ENCODE measurements at regions not wholly inside any gene's neighbourhood (a gene's known extent, or its start where the extent isn't known, plus 50 kb on each side); places are given as distances from the start of the nearest gene placed in this dataset.

GRCh38 chr3:105093371-105094252 is 273.1 kb upstream of the ALCAM start:
- Histone ChIP-seq H3K27me3 (ENCODE audit: insufficient read depth, low read depth, severe bottlenecking) (no peaks in the 10 kb centered on the region), H3K9me3 (ENCODE audit: severe bottlenecking) (no peaks in the 10 kb centered on the region), H3K27ac (no peak overlapping the region), H3K36me3 (no peaks in the 10 kb centered on the region), H3K4me3 (ENCODE audit: low read depth, low read length) (no peak overlapping the region)
- TF ChIP-seq CTCF (IDR thresholded peaks at IDR 0.05; ENCODE audit: low read depth, low read length): no peak
- peak; percentile 22 for DNase-seq

- H3K9me3 ChIP-seq (ENCODE audit: severe bottlenecking): no peaks in the 10 kb centered on the region
- TF ChIP-seq CTCF (IDR thresholded peaks at IDR 0.05; ENCODE audit: low read depth, low read length): no peak
- DNase-seq: no peak
Measured at GRCh38 chr3:105094588-105094987, 272.1 kb upstream of the ALCAM start.

GRCh38 chr3:105096071-105096470 is 270.6 kb upstream of the ALCAM start:
- H3K9me3 ChIP-seq (ENCODE audit: severe bottlenecking): no peaks in the 10 kb centered on the region
- no peak for TF ChIP-seq CTCF (IDR thresholded peaks at IDR 0.05; ENCODE audit: low read depth, low read length)
- no peaks in the 10 kb centered on the region for H3K36me3 ChIP-seq
- H3K4me3 ChIP-seq (ENCODE audit: low read depth, low read length): no peak overlapping the region
- no peaks in the 10 kb centered on the region for H3K27me3 ChIP-seq (ENCODE audit: insufficient read depth, low read depth, severe bottlenecking)
- DNase-seq: no peak
- no peak overlapping the region for H3K27ac ChIP-seq

More at GRCh38 chr3:105094588-105094987, 272.1 kb upstream of the ALCAM start:
- Histone ChIP-seq H3K27me3 (ENCODE audit: insufficient read depth, low read depth, severe bottlenecking) (no peaks in the 10 kb centered on the region), H3K36me3 (no peaks in the 10 kb centered on the region), H3K27ac (no peak overlapping the region), H3K4me3 (ENCODE audit: low read depth, low read length) (no peak overlapping the region)

DNA sequence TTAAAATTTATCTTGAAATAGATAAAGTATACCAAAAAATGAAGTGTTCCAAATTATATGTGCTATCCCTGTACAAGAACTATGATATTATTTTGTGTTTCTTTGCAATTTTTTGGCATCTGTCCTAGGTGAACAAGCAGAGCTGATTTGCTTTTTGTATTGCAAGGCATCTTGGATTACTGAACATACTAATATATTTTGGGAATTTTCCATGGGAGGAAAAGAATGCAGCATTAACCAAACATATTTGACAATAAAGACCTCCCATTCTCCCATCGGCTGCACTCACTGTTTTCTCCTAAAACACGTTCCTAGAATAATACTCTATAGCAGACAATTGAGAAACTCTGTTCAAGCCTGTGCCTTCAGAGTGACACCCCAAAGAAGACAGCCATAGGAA is 265.1 kb upstream of the ALCAM start:
- no peak overlapping the region for H3K27ac ChIP-seq
- no peak overlapping the region for H3K4me3 ChIP-seq (ENCODE audit: low read depth, low read length)
- no peak for DNase-seq
- no peaks in the 10 kb centered on the region for H3K27me3 ChIP-seq (ENCODE audit: insufficient read depth, low read depth, severe bottlenecking)
- H3K9me3 ChIP-seq (ENCODE audit: severe bottlenecking): no peaks in the 10 kb centered on the region
- no peaks in the 10 kb centered on the region for H3K36me3 ChIP-seq
- no peak for TF ChIP-seq CTCF (IDR thresholded peaks at IDR 0.05; ENCODE audit: low read depth, low read length)

DNA sequence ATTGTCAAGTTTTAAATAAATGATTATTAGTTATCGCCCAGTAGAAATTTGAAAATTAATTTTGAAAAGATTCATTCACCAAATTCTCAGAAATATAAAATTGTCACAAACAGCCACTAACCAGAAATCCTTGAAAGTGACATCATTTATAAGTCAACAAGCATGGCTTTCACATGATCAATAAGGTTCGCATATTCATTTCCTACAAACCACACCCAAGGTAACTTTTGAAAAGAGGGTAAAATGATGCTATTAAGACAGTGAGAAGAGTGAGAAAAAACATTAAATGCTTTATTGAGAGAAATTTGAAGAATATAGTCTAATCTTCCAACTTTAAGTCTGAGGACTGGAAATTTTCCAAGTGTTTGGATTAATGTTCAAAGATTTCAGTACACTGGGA is 263.6 kb upstream of the ALCAM start:
- H3K27ac ChIP-seq: no peak overlapping the region
- no peak for DNase-seq
- H3K9me3 ChIP-seq (ENCODE audit: severe bottlenecking): no peaks in the 10 kb centered on the region
- no peak overlapping the region for H3K4me3 ChIP-seq (ENCODE audit: low read depth, low read length)
- no peaks in the 10 kb centered on the region for H3K27me3 ChIP-seq (ENCODE audit: insufficient read depth, low read depth, severe bottlenecking)
- TF ChIP-seq CTCF (IDR thresholded peaks at IDR 0.05; ENCODE audit: low read depth, low read length): no peak
- H3K36me3 ChIP-seq: no peaks in the 10 kb centered on the region
